T-helper 1 cell (primary cell): ENCODE measurements at regions not wholly inside any gene's neighbourhood (a gene's known extent, or its start where the extent isn't known, plus 50 kb on each side); places are given as distances from the start of the nearest gene placed in this dataset.

Experiments
- DNase-seq, 5 donors: peaks; one replicate each; pipeline ENCODE4 v3.0.0-alpha.2; 2012 to 2020

GRCh38 chr15:96415513-96416217 lies 85.2 kb downstream of the NR2F2 start:
- no peak for DNase-seq

- no peak for DNase-seq
Observed at GRCh38 chr15:96416218-96416933, 85.9 kb downstream of the NR2F2 start.

- DNase-seq = no peak
Observed at GRCh38 chr15:96416934-96417759, 86.6 kb downstream of the NR2F2 start.

GRCh38 chr15:96417760-96418130 lies 87.2 kb downstream of the NR2F2 start:
- DNase-seq = no peak

GRCh38 chr15:96418146-96418545 lies 87.6 kb downstream of the NR2F2 start:
- DNase-seq = no peak

- no peak for DNase-seq
Observed at GRCh38 chr15:96421178-96421601, 90.7 kb downstream of the NR2F2 start.

- no peak for DNase-seq
Observed at GRCh38 chr15:96422125-96422524, 91.6 kb downstream of the NR2F2 start.

- no peak for DNase-seq
Observed at GRCh38 chr15:96424674-96425073, 94.2 kb downstream of the NR2F2 start.

- no peak for DNase-seq
Observed at GRCh38 chr15:96428742-96429141, 98.2 kb downstream of the NR2F2 start.

GRCh38 chr15:96431786-96432185 lies 101.3 kb downstream of the NR2F2 start:
- DNase-seq = no peak

- no peak for DNase-seq
Observed at GRCh38 chr15:96435022-96435421, 104.5 kb downstream of the NR2F2 start.

- DNase-seq = no peak
Observed at GRCh38 chr15:96435841-96436240, 105.3 kb downstream of the NR2F2 start.

GRCh38 chr15:96440978-96441377 lies 110.5 kb downstream of the NR2F2 start:
- no peak for DNase-seq

- DNase-seq = no peak
Observed at GRCh38 chr15:96442076-96442475, 111.6 kb downstream of the NR2F2 start.

- no peak for DNase-seq
Observed at GRCh38 chr15:96444865-96445264, 114.4 kb downstream of the NR2F2 start.

GRCh38 chr15:96448923-96449322 lies 118.4 kb downstream of the NR2F2 start:
- DNase-seq = no peak

GRCh38 chr15:96457841-96458240 lies 127.3 kb downstream of the NR2F2 start:
- DNase-seq = no peak

GRCh38 chr15:96460106-96460505 lies 129.6 kb downstream of the NR2F2 start:
- DNase-seq = no peak

GRCh38 chr15:96462768-96463750 lies 132.6 kb downstream of the NR2F2 start:
- DNase-seq = no peak

- DNase-seq = no peak
Observed at GRCh38 chr15:96466389-96466947, 136.0 kb downstream of the NR2F2 start.

- DNase-seq = no peak
Observed at GRCh38 chr15:96468036-96468435, 137.5 kb downstream of the NR2F2 start.
